ENCODE measurements at regions not wholly inside any gene's neighbourhood (a gene's known extent, or its start where the extent isn't known, plus 50 kb on each side); places are given as distances from the start of the nearest gene placed in this dataset.

DNA sequence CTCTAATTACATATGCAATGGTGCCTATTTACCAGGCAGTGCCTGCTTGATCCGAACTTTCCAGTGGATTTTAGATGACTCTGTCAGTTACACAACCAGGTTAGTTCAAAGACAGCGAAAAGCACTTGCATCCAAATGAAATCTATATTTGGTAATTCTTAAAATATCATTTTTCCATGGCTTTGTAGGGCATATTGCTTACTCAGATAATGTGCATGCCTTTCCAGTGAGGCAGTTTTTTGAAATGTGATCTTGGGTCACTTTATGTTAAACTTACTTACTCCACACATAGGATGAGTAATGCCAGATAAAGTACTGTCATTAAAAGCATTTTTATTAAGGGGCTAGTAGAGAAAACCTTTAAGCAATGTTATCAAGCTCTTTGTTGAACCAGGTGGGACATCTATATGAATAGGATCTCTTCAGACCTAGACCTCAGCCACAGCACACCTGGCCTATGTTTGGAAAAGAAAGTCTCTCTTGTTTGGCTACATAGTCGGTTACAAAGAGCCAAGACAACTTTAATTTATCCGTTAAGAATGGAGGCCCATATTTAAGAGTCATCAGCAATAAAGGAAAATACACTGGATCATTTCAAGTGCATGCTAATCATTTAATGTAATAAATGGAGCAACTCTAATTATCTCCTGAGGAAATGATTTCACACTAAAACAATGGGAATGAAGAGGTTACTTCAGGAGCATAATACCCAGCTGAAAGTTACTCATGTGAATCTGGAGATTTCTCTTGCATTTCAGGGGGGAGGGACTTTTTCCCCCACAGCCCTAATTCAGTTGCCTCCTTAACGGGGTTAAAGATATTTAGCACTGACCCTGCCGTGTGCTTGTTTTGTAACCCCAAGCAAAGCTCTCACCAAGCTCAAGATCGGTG, 56.3 kb upstream of the TMCO5A start:
- no peak for ATAC-seq
- POLR2A ChIA-PET, result no interaction called here
- Histone ChIP-seq H3K27me3 (ENCODE audit: control insufficient read depth, insufficient read depth, low read length) (peaks cover 5% of the 10 kb centered on the region; the same call in 1 of the 2 replicates), H3K27ac (ENCODE audit: low read length) (no peak overlapping the region), H3K4me3 (ENCODE audit: low read depth in 2 of 2, low read length in 2 of 2) (no peak overlapping the region; a peak in 1 of 4 replicates), H3K36me3 (ENCODE audit: control insufficient read depth, insufficient read depth, low read length) (no peaks in the 10 kb centered on the region), H3K9me3 (ENCODE audit: control insufficient read depth, insufficient read depth, low read depth, low read length) (no peaks in the 10 kb centered on the region), H3K4me1 (ENCODE audit: control insufficient read depth, insufficient read depth, low read length) (no peaks in the 10 kb centered on the region)
- no peak for DNase-seq (ENCODE audit: low read depth, low spot score)
- intact Hi-C loops (cut with micrococcal nuclease; ENCODE audit: unreplicated experiment) (no loop called here), in situ Hi-C loops (cut with HindIII; ENCODE audit: low pct_unique_long_range_greater_than_20kb, low sequenced_read_pairs) (no loop called here)
- BruUV-seq (replicated peaks), result no TSS peak
- TF ChIP-seq CTCF (IDR thresholded peaks at IDR 0.05), result no peak
- no peak for TF ChIP-seq REST (IDR thresholded peaks at IDR 0.05; ENCODE audit: insufficient read depth in 1 of 2, low read depth in 2 of 2, low read length in 1 of 2)
- no peak for TF ChIP-seq SIN3A (IDR thresholded peaks at IDR 0.05; ENCODE audit: borderline replicate concordance, insufficient read depth, low read depth, low read length)
- TF ChIP-seq TCF7L2 (IDR thresholded peaks at IDR 0.05; ENCODE audit: low read depth, low read length), result no peak
- TF ChIP-seq POLR2AphosphoS5 (IDR thresholded peaks at IDR 0.05; ENCODE audit: low read depth, low read length), result no peak
- CTCF ChIA-PET, result no interaction called here

GRCh38 chr15:37880009-37880834, 54.2 kb upstream of the TMCO5A start:
- no peak overlapping the region for H3K4me3 ChIP-seq (ENCODE audit: low read depth in 2 of 2, low read length in 2 of 2)
- no peaks in the 10 kb centered on the region for H3K36me3 ChIP-seq (ENCODE audit: control insufficient read depth, insufficient read depth, low read length)
- no TSS peak for BruUV-seq (replicated peaks)
- intact Hi-C loops (cut with micrococcal nuclease; ENCODE audit: unreplicated experiment) (loop anchor here (10.0 kb wide), 1 partner anchor 745 kb away; no protein-coding TSS in a partner anchor), in situ Hi-C loops (cut with HindIII; ENCODE audit: low pct_unique_long_range_greater_than_20kb, low sequenced_read_pairs) (no loop called here)
- TF ChIP-seq SIN3A (IDR thresholded peaks at IDR 0.05; ENCODE audit: borderline replicate concordance, insufficient read depth, low read depth, low read length), result no peak
- TF ChIP-seq TCF7L2 (IDR thresholded peaks at IDR 0.05; ENCODE audit: low read depth, low read length), result no peak
- TF ChIP-seq CTCF (IDR thresholded peaks at IDR 0.05), result peak; percentile 73; the same call in 1 of the 2 replicates
- TF ChIP-seq REST (IDR thresholded peaks at IDR 0.05; ENCODE audit: insufficient read depth in 1 of 2, low read depth in 2 of 2, low read length in 1 of 2), result no peak
- TF ChIP-seq POLR2AphosphoS5 (IDR thresholded peaks at IDR 0.05; ENCODE audit: low read depth, low read length), result no peak
- no peaks in the 10 kb centered on the region for H3K9me3 ChIP-seq (ENCODE audit: control insufficient read depth, insufficient read depth, low read depth, low read length)
- DNase-seq (ENCODE audit: low read depth, low spot score), result no peak
- ATAC-seq, result no peak; the same call in 1 of the 2 replicates
- ChIA-PET CTCF (interaction anchor here (0.6 kb wide), 1 partner anchor 56 kb away, joined by 3 read pairs; no protein-coding TSS in a partner anchor), POLR2A (no interaction called here)
- no peak overlapping the region for H3K27ac ChIP-seq (ENCODE audit: low read length)
- H3K27me3 ChIP-seq (ENCODE audit: control insufficient read depth, insufficient read depth, low read length), result peaks cover 5% of the 10 kb centered on the region; the same call in 1 of the 2 replicates
- H3K4me1 ChIP-seq (ENCODE audit: control insufficient read depth, insufficient read depth, low read length), result no peaks in the 10 kb centered on the region

Measured in Panc1 (cell line).